ENCODE measurements at regions not wholly inside any gene's neighbourhood (a gene's known extent, or its start where the extent isn't known, plus 50 kb on each side); places are given as distances from the start of the nearest gene placed in this dataset.
"Not testable (repeated sequence)": the region's sequence is repeated elsewhere in the genome, so short reads cannot be mapped to it uniquely, and the experiment has no call there.

GRCh38 chr13:50422181-50423148, 407.2 kb downstream of the KCNRG start:
- DNase-seq: no peak

GRCh38 chr13:50424993-50425392, 409.7 kb downstream of the KCNRG start:
- DNase-seq: no peak

- no peak for DNase-seq
Observed at GRCh38 chr13:50425772-50426171, 410.5 kb downstream of the KCNRG start.

GRCh38 chr13:50426927-50427326, 411.7 kb downstream of the KCNRG start:
- DNase-seq: no peak

GRCh38 chr13:50427511-50427910, 412.3 kb downstream of the KCNRG start:
- DNase-seq: not testable (repeated sequence)

GRCh38 chr13:50428183-50428877, 413.1 kb downstream of the KCNRG start:
- DNase-seq: no peak

GRCh38 chr13:50435011-50435410, 408.5 kb downstream of the DLEU7 start:
- no peak for DNase-seq

GRCh38 chr13:50437252-50437651, 406.2 kb downstream of the DLEU7 start:
- DNase-seq: no peak

- DNase-seq: no peak
Observed at GRCh38 chr13:50438351-50438750, 405.1 kb downstream of the DLEU7 start.

GRCh38 chr13:50441130-50441529, 402.4 kb downstream of the DLEU7 start:
- DNase-seq: no peak

- no peak for DNase-seq
Observed at GRCh38 chr13:50444726-50445125, 398.8 kb downstream of the DLEU7 start.

GRCh38 chr13:50446611-50447010, 396.9 kb downstream of the DLEU7 start:
- no peak for DNase-seq

GRCh38 chr13:50448535-50448998, 394.9 kb downstream of the DLEU7 start:
- DNase-seq: peak; percentile 32

- no peak for DNase-seq
Observed at GRCh38 chr13:50449465-50449864, 394.0 kb downstream of the DLEU7 start.

GRCh38 chr13:50450279-50450678, 393.2 kb downstream of the DLEU7 start:
- no peak for DNase-seq

GRCh38 chr13:50451609-50452008, 391.9 kb downstream of the DLEU7 start:
- DNase-seq: no peak

- no peak for DNase-seq
Observed at GRCh38 chr13:50452028-50452427, 391.5 kb downstream of the DLEU7 start.

GRCh38 chr13:50452756-50453155, 390.7 kb downstream of the DLEU7 start:
- DNase-seq: no peak

- no peak for DNase-seq
Observed at GRCh38 chr13:50453188-50453587, 390.3 kb downstream of the DLEU7 start.

GRCh38 chr13:50456111-50456510, 387.4 kb downstream of the DLEU7 start:
- no peak for DNase-seq

- no peak for DNase-seq
Observed at GRCh38 chr13:50457415-50458393, 385.8 kb downstream of the DLEU7 start.

GRCh38 chr13:50459046-50459445, 384.4 kb downstream of the DLEU7 start:
- no peak for DNase-seq

- no peak for DNase-seq
Observed at GRCh38 chr13:50459658-50460057, 383.8 kb downstream of the DLEU7 start.
